OCI-LY1 (cell line): ENCODE measurements at regions not wholly inside any gene's neighbourhood (a gene's known extent, or its start where the extent isn't known, plus 50 kb on each side); places are given as distances from the start of the nearest gene placed in this dataset.

Source experiments
- EZH2 ChIP-seq: fragments of 200-600 bp; sonication (generic), shearing (Covaris generic); IDR thresholded peaks from 2 replicates; pipeline ENCODE4 v1.8.0; 2017; ENCODE audit warnings: borderline replicate concordance, mixed run types, mild to moderate bottlenecking, antibody characterized with exemption, low read length, moderate library complexity, mixed read lengths
- TF ChIP-seq, protein P1 (sequence below): fragments of 200-600 bp; sonication (generic), shearing (Covaris generic); IDR thresholded peaks from 2 replicates; pipeline ENCODE4 v1.5.1; 2017; ENCODE audit warnings: mild to moderate bottlenecking, antibody characterized with exemption, low read length, moderate library complexity, mixed read lengths

DNA sequence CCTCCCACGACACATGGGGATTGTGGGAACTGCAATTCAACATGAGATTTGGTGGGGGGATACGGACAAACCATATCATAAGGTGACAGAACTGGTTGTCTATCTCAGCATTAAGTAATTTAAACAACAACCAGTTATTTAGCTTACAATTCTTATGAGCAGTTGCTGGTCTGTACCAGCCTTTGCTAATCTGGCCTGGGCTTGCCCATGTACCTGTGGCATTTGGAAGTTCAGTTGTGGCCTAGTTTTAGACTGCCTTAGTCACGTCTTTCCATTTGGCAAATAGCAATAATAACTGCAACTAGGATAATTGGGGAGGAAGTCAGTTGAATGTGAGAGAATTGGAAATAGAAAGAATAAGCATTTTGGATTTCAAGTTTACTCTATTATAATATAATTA, 441.8 kb upstream of the CXADR start:
- TF ChIP-seq, protein P1, sequence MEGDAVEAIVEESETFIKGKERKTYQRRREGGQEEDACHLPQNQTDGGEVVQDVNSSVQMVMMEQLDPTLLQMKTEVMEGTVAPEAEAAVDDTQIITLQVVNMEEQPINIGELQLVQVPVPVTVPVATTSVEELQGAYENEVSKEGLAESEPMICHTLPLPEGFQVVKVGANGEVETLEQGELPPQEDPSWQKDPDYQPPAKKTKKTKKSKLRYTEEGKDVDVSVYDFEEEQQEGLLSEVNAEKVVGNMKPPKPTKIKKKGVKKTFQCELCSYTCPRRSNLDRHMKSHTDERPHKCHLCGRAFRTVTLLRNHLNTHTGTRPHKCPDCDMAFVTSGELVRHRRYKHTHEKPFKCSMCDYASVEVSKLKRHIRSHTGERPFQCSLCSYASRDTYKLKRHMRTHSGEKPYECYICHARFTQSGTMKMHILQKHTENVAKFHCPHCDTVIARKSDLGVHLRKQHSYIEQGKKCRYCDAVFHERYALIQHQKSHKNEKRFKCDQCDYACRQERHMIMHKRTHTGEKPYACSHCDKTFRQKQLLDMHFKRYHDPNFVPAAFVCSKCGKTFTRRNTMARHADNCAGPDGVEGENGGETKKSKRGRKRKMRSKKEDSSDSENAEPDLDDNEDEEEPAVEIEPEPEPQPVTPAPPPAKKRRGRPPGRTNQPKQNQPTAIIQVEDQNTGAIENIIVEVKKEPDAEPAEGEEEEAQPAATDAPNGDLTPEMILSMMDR = no peak
- TF ChIP-seq EZH2 = no peak
